GM12878 (cell line): ENCODE measurements at regions not wholly inside any gene's neighbourhood (a gene's known extent, or its start where the extent isn't known, plus 50 kb on each side); places are given as distances from the start of the nearest gene placed in this dataset.

ENCODE experiments used
- ATAC-seq: fragments of 200-7000 bp; cut with Tn5 transposase; 3 replicates; pipeline ENCODE4 v1.9.1; 2020; ENCODE audit warnings: mild to moderate bottlenecking, moderate library complexity
- BruUV-seq: library from RNA; stranded (reverse); fragments of 400-500 nt; replicated peaks from 2 replicates; lab custom pipeline; 2021; lab: Mats Ljungman, UMichigan
- CTCF ChIA-PET: fragments of 300-600 bp; sonication (Branson Sonifier 250); formaldehyde crosslinking; extraction: SDS; loops from one replicate; lab custom pipeline; 2021; ENCODE audit warnings: inconsistent platforms; lab: Yijun Ruan, JAX
- POLR2A ChIA-PET: fragments of 350-600 bp; formaldehyde crosslinking; extraction: SDS; loops from one replicate; lab custom pipeline; 2021; ENCODE audit warnings: inconsistent platforms; lab: Charles Lee
- RAD21 ChIA-PET: fragments of 300-600 bp; sonication (Branson Sonifier 250); formaldehyde crosslinking; loops from one replicate; lab custom pipeline; 2023; ENCODE audit warnings: antibody characterized with exemption; ENCODE audit not compliant: unreplicated experiment; lab: Charles Lee
- SMC1A ChIA-PET: fragments of 300-600 bp; sonication (Branson Sonifier 250); formaldehyde crosslinking; loops from one replicate; lab custom pipeline; 2023; ENCODE audit not compliant: unreplicated experiment, uncharacterized antibody; lab: Charles Lee
- DNase-seq: peaks from one replicate; pipeline ENCODE4 v3.0.0-alpha.2; 2011; ENCODE audit warnings: low read depth, low spot score
- FAIRE-seq: peaks from 3 replicates; lab custom pipeline; 2011; peaks lifted over from hg19 to GRCh38; lab: Jason Lieb, UNC
- H2AFZ ChIP-seq: 2 replicates; pipeline ENCODE4 v1.6.0; 2011; ENCODE audit warnings: low read depth, low read length, control low read depth; ENCODE audit not compliant: control insufficient read depth
- H3K27ac ChIP-seq: 2 replicates; pipeline ENCODE4 v1.5.1; 2011; ENCODE audit warnings: control low read depth; ENCODE audit not compliant: control insufficient read depth, insufficient read depth
- H3K27me3 ChIP-seq, 2 experiments: replicated peaks in 1 of 2; 2 replicates each; pipeline versions ENCODE4 v1.6.0 to v1.6.1; 2011; ENCODE audit warnings: low read length in 1 of 2; ENCODE audit not compliant: control insufficient read depth in 2 of 2, insufficient read depth in 2 of 2
- H3K36me3 ChIP-seq, 2 experiments: 2 replicates each; pipeline ENCODE4 v1.5.1; 2011; ENCODE audit warnings: low read length in 1 of 2; ENCODE audit not compliant: control insufficient read depth in 2 of 2, insufficient read depth in 2 of 2
- H3K4me1 ChIP-seq: 2 replicates; pipeline ENCODE4 v1.6.1; 2011; ENCODE audit warnings: mild to moderate bottlenecking, low read length, moderate library complexity, mixed read lengths; ENCODE audit not compliant: control insufficient read depth, insufficient read depth
- H3K4me2 ChIP-seq: 2 replicates; pipeline ENCODE4 v1.6.0; 2011; ENCODE audit warnings: control low read depth; ENCODE audit not compliant: control insufficient read depth, insufficient read depth
- H3K4me3 ChIP-seq: fragments of 200-600 bp; sonication (generic); 2 replicates; pipeline ENCODE4 v1.5.1; 2016
- H3K79me2 ChIP-seq: 2 replicates; pipeline ENCODE4 v1.6.0; 2011; ENCODE audit warnings: low read length; ENCODE audit not compliant: control insufficient read depth, insufficient read depth
- H3K9ac ChIP-seq: 2 replicates; pipeline ENCODE4 v1.8.0; 2011; ENCODE audit warnings: low read length, control low read depth, mixed read lengths; ENCODE audit not compliant: control insufficient read depth, insufficient read depth
- H3K9me3 ChIP-seq: replicated peaks from 3 replicates; pipeline ENCODE4 v1.5.1; 2011; ENCODE audit warnings: mild to moderate bottlenecking, low read length; ENCODE audit not compliant: control insufficient read depth, insufficient read depth
- H4K20me1 ChIP-seq: 2 replicates; pipeline ENCODE4 v1.6.0; 2011; ENCODE audit not compliant: control insufficient read depth, insufficient read depth
- BMI1 ChIP-seq: fragments of 450-650 bp; IDR thresholded peaks from 2 replicates; pipeline ENCODE4 v1.6.1; 2016; ENCODE audit warnings: mild to moderate bottlenecking, moderate library complexity, borderline replicate concordance
- DPF2 ChIP-seq: fragments of 450-650 bp; IDR thresholded peaks from 2 replicates; pipeline ENCODE4 v1.6.1; 2017; ENCODE audit warnings: mild to moderate bottlenecking
- HCFC1 ChIP-seq: fragments of 150-350 bp; IDR thresholded peaks from 2 replicates; pipeline ENCODE4 v1.6.1; 2014; ENCODE audit warnings: low read length
- HDAC6 ChIP-seq: fragments of 200-600 bp; sonication (generic); IDR thresholded peaks from one replicate; pipeline ENCODE4 v1.8.0; 2017; ENCODE audit warnings: antibody characterized with exemption; ENCODE audit not compliant: unreplicated experiment
- JUND ChIP-seq: IDR thresholded peaks from 2 replicates; pipeline ENCODE4 v1.6.1; 2012; ENCODE audit warnings: low read depth, mild to moderate bottlenecking, low read length, improper control_type of control experiment, moderate library complexity
- MYC ChIP-seq: IDR thresholded peaks from 2 replicates; pipeline ENCODE4 v1.6.1; 2011; ENCODE audit warnings: mild to moderate bottlenecking, low read length, moderate library complexity, inconsistent platforms; ENCODE audit not compliant: insufficient read depth, insufficient replicate concordance, insufficient read length, severe bottlenecking
- POLR2AphosphoS5 ChIP-seq: IDR thresholded peaks from 2 replicates; pipeline ENCODE4 v1.6.1; 2011; ENCODE audit warnings: mild to moderate bottlenecking, low read length, inconsistent platforms
- SMARCA5 ChIP-seq: fragments of 450-650 bp; IDR thresholded peaks from 2 replicates; pipeline ENCODE4 v1.6.1; 2017; ENCODE audit warnings: mild to moderate bottlenecking
- USF2 ChIP-seq: IDR thresholded peaks from 2 replicates; pipeline ENCODE4 v1.6.1; 2011; ENCODE audit warnings: low read depth, low read length, improper control_type of control experiment, borderline replicate concordance
- ZBED1 ChIP-seq: IDR thresholded peaks from 2 replicates; pipeline ENCODE4 v1.6.1; 2016; ENCODE audit warnings: borderline replicate concordance
- ZNF24 ChIP-seq: fragments of 450-650 bp; IDR thresholded peaks from 2 replicates; pipeline ENCODE4 v1.6.1; 2017; ENCODE audit warnings: antibody characterized with exemption, mild to moderate bottlenecking
- ZNF274 ChIP-seq: IDR thresholded peaks from one replicate; pipeline ENCODE4 v1.8.0; 2011; ENCODE audit not compliant: insufficient read length, insufficient read depth
- ZZZ3 ChIP-seq: IDR thresholded peaks from 2 replicates; pipeline ENCODE4 v1.6.1; 2011; ENCODE audit warnings: low read depth; ENCODE audit not compliant: control insufficient read depth, insufficient read length
- WGBS: methylation state at CpG from one replicate; pipeline ENCODE4 v1.1.6; 2016; ENCODE audit warnings: low lambda C conversion rate; ENCODE audit not compliant: insufficient replicate concordance, insufficient coverage; ENCODE audit errors: missing lambda C conversion rate; 5-methylcytosine and 5-hydroxymethylcytosine counted together
- in situ Hi-C: fragments of 300-500 bp; cut with MboI; formaldehyde crosslinking; loops from 9 replicates; pipeline ENCODE4 v1.14.3; 2018; ENCODE audit warnings: mixed read lengths
- intact Hi-C: fragments of 100-400 bp; cut with micrococcal nuclease; formaldehyde crosslinking; loops from one replicate; pipeline ENCODE4 v1.14.2; 2022; ENCODE audit not compliant: unreplicated experiment

GRCh38 chr7:9505516-9505915, 1072.1 kb downstream of the NXPH1 start (continued):
- TF ChIP-seq DPF2, result no peak

GRCh38 chr7:9507290-9507689, 1073.9 kb downstream of the NXPH1 start:
- Histone ChIP-seq H3K4me2 (no peak overlapping the region), H4K20me1 (no peaks in the 10 kb centered on the region), H3K9ac (no peak overlapping the region), H2AFZ (no peak overlapping the region), H3K4me3 (no peak overlapping the region), H3K27ac (no peak overlapping the region), H3K9me3 (no peaks in the 10 kb centered on the region), H3K79me2 (no peaks in the 10 kb centered on the region), H3K36me3 (no peaks in the 10 kb centered on the region), H3K27me3 (no peaks in the 10 kb centered on the region), H3K4me1 (no peaks in the 10 kb centered on the region)
- DNase-seq (no peak), FAIRE-seq (no peak), ATAC-seq (no peak; the same call in 2 of the 3 replicates)
- no TSS peak for BruUV-seq
- RAD21 ChIA-PET, result no interaction called here
- CTCF ChIA-PET, result no interaction called here
- POLR2A ChIA-PET, result no interaction called here
- in situ Hi-C loops (no loop called here), intact Hi-C loops (no loop called here)
- 17% methylated on average over 3 of the region's 3 CpGs for WGBS
- no peak for TF ChIP-seq SMARCA5
- SMC1A ChIA-PET, result no interaction called here

GRCh38 chr7:9516662-9517061, 1083.3 kb downstream of the NXPH1 start:
- Histone ChIP-seq H3K27me3 (no peaks in the 10 kb centered on the region), H3K4me1 (no peaks in the 10 kb centered on the region), H4K20me1 (no peaks in the 10 kb centered on the region), H3K9me3 (no peaks in the 10 kb centered on the region), H3K27ac (no peak overlapping the region), H2AFZ (no peak overlapping the region), H3K79me2 (no peaks in the 10 kb centered on the region), H3K4me2 (no peak overlapping the region), H3K36me3 (no peaks in the 10 kb centered on the region), H3K4me3 (no peak overlapping the region), H3K9ac (no peak overlapping the region)
- ChIA-PET RAD21 (no interaction called here), POLR2A (no interaction called here), SMC1A (no interaction called here), CTCF (no interaction called here)
- WGBS, result 12% methylated on average over 4 of the region's 4 CpGs
- BruUV-seq, result no TSS peak
- intact Hi-C loops, result no loop called here
- TF ChIP-seq ZBED1, result no peak
- no peak for TF ChIP-seq ZNF24
- TF ChIP-seq JUND, result no peak
- TF ChIP-seq BMI1, result no peak
- TF ChIP-seq POLR2AphosphoS5, result no peak
- TF ChIP-seq ZNF274, result no peak
- no peak for TF ChIP-seq HDAC6
- no peak for TF ChIP-seq USF2
- no peak for TF ChIP-seq ZZZ3
- no peak for TF ChIP-seq MYC
- TF ChIP-seq HCFC1, result no peak
- no peak for DNase-seq
- in situ Hi-C loops, result no loop called here
- ATAC-seq, result no peak
- FAIRE-seq, result no peak
